Keratinocyte (primary cell): ENCODE measurements at regions not wholly inside any gene's neighbourhood (a gene's known extent, or its start where the extent isn't known, plus 50 kb on each side); places are given as distances from the start of the nearest gene placed in this dataset.

Source experiments
- DNase-seq: peaks from one replicate; pipeline ENCODE4 v3.0.0-alpha.2; 2011; ENCODE audit warnings: low read depth, missing footprints, low spot score
- FAIRE-seq: peaks from 2 replicates; lab custom pipeline; 2011; peaks lifted over from hg19 to GRCh38; lab: Jason Lieb, UNC
- H2AFZ ChIP-seq: 2 replicates; pipeline ENCODE4 v1.6.0; 2012; ENCODE audit warnings: low read length, control low read depth, inconsistent platforms; ENCODE audit not compliant: control insufficient read depth
- H3K27ac ChIP-seq: 2 replicates; pipeline ENCODE4 v1.5.1; 2011; ENCODE audit warnings: low read length; ENCODE audit not compliant: control insufficient read depth, insufficient read depth
- H3K27me3 ChIP-seq: 3 replicates; pipeline ENCODE4 v1.6.0; 2011; ENCODE audit warnings: low read length; ENCODE audit not compliant: control insufficient read depth, insufficient read depth; ENCODE audit errors: extremely low read depth
- H3K36me3 ChIP-seq, 2 experiments: 2 replicates in 1 of 2; 3 replicates in 1 of 2; pipeline ENCODE4 v1.5.1; 2011; ENCODE audit warnings: low read length in 2 of 2, mild to moderate bottlenecking in 1 of 2; ENCODE audit not compliant: control insufficient read depth in 2 of 2, insufficient read depth in 2 of 2; ENCODE audit errors: extremely low read depth in 1 of 2
- H3K4me1 ChIP-seq: 3 replicates; pipeline ENCODE4 v1.5.1; 2011; ENCODE audit warnings: low read length; ENCODE audit not compliant: control insufficient read depth, insufficient read depth; ENCODE audit errors: extremely low read depth
- H3K4me2 ChIP-seq: 3 replicates; pipeline ENCODE4 v1.6.0; 2011; ENCODE audit warnings: low read depth, low read length; ENCODE audit not compliant: control insufficient read depth, insufficient read depth; ENCODE audit errors: extremely low read depth
- H3K4me3 ChIP-seq, 3 experiments: fragments of 200-600 bp in 1 of 3; sonication (generic) in 1 of 3; 2 replicates in 2 of 3; 3 replicates in 1 of 3; pipeline ENCODE4 v1.5.1; 2011 to 2016; ENCODE audit warnings: low read length in 3 of 3, mild to moderate bottlenecking in 3 of 3, control low read depth in 2 of 3, inconsistent platforms in 1 of 3, low read depth in 1 of 3, mixed read lengths in 1 of 3, mixed run types in 1 of 3, moderate library complexity in 1 of 3; ENCODE audit not compliant: control insufficient read depth in 2 of 3, insufficient read depth in 2 of 3; ENCODE audit errors: extremely low read depth in 1 of 3
- H3K79me2 ChIP-seq: 2 replicates; pipeline ENCODE4 v1.6.0; 2012; ENCODE audit warnings: low read length; ENCODE audit not compliant: control insufficient read depth, insufficient read depth
- H3K9ac ChIP-seq: 3 replicates; pipeline ENCODE4 v1.6.0; 2011; ENCODE audit warnings: low read length; ENCODE audit not compliant: control insufficient read depth, insufficient read depth; ENCODE audit errors: extremely low read depth
- H3K9me1 ChIP-seq: 3 replicates; pipeline ENCODE4 v1.6.0; 2011; ENCODE audit warnings: low read length; ENCODE audit not compliant: control insufficient read depth, insufficient read depth; ENCODE audit errors: extremely low read depth
- H3K9me3 ChIP-seq: 2 replicates; pipeline ENCODE4 v1.5.1; 2012; ENCODE audit warnings: low read depth, low read length; ENCODE audit not compliant: control insufficient read depth
- H4K20me1 ChIP-seq: 3 replicates; pipeline ENCODE4 v1.6.0; 2011; ENCODE audit warnings: low read length; ENCODE audit not compliant: control insufficient read depth, insufficient read depth; ENCODE audit errors: extremely low read depth
- EZH2 ChIP-seq: IDR thresholded peaks from one replicate; pipeline ENCODE4 v1.6.1; 2012; ENCODE audit warnings: inconsistent platforms, mild to moderate bottlenecking, low read length, moderate library complexity
- dilution Hi-C: fragments of 300-500 bp; cut with MboI; formaldehyde crosslinking; loops from one replicate; pipeline ENCODE4 v1.7.0; 2020; ENCODE audit warnings: low sequenced_read_pairs; ENCODE audit not compliant: extremely low pct_ligation_motif_present
- TF ChIP-seq, protein P1 (sequence below), 3 experiments: IDR thresholded peaks in 1 of 3; conservative IDR thresholded peaks in 1 of 3; optimal IDR thresholded peaks in 1 of 3; 2 replicates in 2 of 3; 3 replicates in 1 of 3; pipeline versions ENCODE3 to v1.5.1; 2011; ENCODE audit warnings: low read length in 3 of 3, mild to moderate bottlenecking in 3 of 3, moderate library complexity in 2 of 3, control low read depth in 1 of 3, inconsistent platforms in 1 of 3; ENCODE audit not compliant: insufficient read depth in 2 of 3; ENCODE audit errors: extremely low read depth in 1 of 3

DNA sequence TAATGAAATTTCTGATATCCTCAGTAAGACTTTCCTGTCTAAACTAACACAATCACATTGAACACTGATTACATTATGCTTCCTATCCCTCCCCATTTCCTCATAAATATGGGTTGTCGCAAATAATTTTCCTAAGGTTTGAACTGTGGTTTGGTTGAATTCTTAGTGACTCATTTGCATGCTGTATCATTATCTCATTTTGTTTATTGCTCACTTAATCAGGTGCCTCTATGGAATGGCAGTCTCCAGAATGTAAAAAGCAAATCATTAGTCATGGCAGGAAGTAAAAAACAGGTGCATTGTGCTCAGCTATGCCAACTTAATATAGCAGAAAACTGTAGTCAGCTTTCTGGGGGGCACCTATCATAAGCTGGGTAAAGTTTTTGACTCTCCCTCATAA, 216.0 kb upstream of the ZBTB20 start:
- Histone ChIP-seq H3K4me3 (no peak overlapping the region), H2AFZ (no peak overlapping the region), H3K4me1 (no peaks in the 10 kb centered on the region), H3K79me2 (no peaks in the 10 kb centered on the region), H3K9ac (no peak overlapping the region), H3K9me3 (no peaks in the 10 kb centered on the region), H4K20me1 (no peaks in the 10 kb centered on the region), H3K27ac (no peak overlapping the region), H3K27me3 (no peaks in the 10 kb centered on the region), H3K36me3 (no peaks in the 10 kb centered on the region), H3K4me2 (no peak overlapping the region), H3K9me1 (no peaks in the 10 kb centered on the region)
- no peak for DNase-seq
- FAIRE-seq, result no peak
- dilution Hi-C loops, result no loop called here
- TF ChIP-seq, protein P1, sequence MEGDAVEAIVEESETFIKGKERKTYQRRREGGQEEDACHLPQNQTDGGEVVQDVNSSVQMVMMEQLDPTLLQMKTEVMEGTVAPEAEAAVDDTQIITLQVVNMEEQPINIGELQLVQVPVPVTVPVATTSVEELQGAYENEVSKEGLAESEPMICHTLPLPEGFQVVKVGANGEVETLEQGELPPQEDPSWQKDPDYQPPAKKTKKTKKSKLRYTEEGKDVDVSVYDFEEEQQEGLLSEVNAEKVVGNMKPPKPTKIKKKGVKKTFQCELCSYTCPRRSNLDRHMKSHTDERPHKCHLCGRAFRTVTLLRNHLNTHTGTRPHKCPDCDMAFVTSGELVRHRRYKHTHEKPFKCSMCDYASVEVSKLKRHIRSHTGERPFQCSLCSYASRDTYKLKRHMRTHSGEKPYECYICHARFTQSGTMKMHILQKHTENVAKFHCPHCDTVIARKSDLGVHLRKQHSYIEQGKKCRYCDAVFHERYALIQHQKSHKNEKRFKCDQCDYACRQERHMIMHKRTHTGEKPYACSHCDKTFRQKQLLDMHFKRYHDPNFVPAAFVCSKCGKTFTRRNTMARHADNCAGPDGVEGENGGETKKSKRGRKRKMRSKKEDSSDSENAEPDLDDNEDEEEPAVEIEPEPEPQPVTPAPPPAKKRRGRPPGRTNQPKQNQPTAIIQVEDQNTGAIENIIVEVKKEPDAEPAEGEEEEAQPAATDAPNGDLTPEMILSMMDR (optimal IDR thresholded peaks at IDR 0.05 in 1 of 3, IDR thresholded peaks at IDR 0.05 in 1 of 3, conservative IDR thresholded peaks at IDR 0.05 in 1 of 3; ENCODE audit: extremely low read depth in 1 of 3, insufficient read depth in 2 of 3, low read length in 3 of 3), result no peak
- TF ChIP-seq EZH2, result no peak

DNA sequence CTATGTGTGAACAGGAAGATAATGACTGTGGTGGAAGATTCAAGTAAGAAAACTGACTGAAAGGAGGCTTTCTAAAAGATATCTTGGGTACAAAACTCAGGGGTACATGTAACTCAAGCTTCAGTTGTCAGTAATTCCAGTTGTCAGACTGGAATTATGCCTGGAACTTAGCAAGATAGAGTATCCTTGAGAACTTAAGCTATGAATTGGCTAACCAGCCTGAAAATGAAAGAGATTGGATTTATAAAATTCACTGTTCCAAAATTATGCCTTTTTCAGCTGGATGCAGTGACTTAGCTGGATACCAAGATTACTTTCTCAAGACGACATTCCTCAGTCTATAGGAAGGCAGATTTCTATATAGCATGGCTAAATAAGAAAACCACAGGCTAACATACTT, 221.9 kb upstream of the ZBTB20 start:
- DNase-seq (no peak), FAIRE-seq (no peak)
- Histone ChIP-seq H3K27ac (no peak overlapping the region), H3K9me1 (no peaks in the 10 kb centered on the region), H3K4me1 (no peaks in the 10 kb centered on the region), H3K27me3 (no peaks in the 10 kb centered on the region), H3K9ac (no peak overlapping the region), H4K20me1 (no peaks in the 10 kb centered on the region), H2AFZ (no peak overlapping the region), H3K36me3 (no peaks in the 10 kb centered on the region), H3K79me2 (no peaks in the 10 kb centered on the region), H3K9me3 (no peaks in the 10 kb centered on the region), H3K4me3 (no peak overlapping the region), H3K4me2 (no peak overlapping the region)
- dilution Hi-C loops, result no loop called here
- TF ChIP-seq, protein P1 (optimal IDR thresholded peaks at IDR 0.05 in 1 of 3, IDR thresholded peaks at IDR 0.05 in 1 of 3, conservative IDR thresholded peaks at IDR 0.05 in 1 of 3; ENCODE audit: extremely low read depth in 1 of 3, insufficient read depth in 2 of 3, low read length in 3 of 3), result no peak
- no peak for TF ChIP-seq EZH2
